T-cell (primary cell): ENCODE measurements at regions not wholly inside any gene's neighbourhood (a gene's known extent, or its start where the extent isn't known, plus 50 kb on each side); places are given as distances from the start of the nearest gene placed in this dataset.

Source experiments
- ATAC-seq, 4 experiments: fragments of 200-7000 bp in 3 of 4; fragments of 150-1000 bp in 1 of 4; cut with Tn5 transposase; replicated peaks in 1 of 4; 1 replicate in 3 of 4; 2 replicates in 1 of 4; pipeline ENCODE4 v1.10.0; 2021; ENCODE audit warnings: moderate library complexity in 3 of 4, mild to moderate bottlenecking in 2 of 4, moderate number of reproducible peaks in 1 of 4
- CTCF ChIA-PET, 2 donors: fragments of 300-600 bp; sonication (Branson Sonifier 250); formaldehyde crosslinking; loops; one replicate each; lab custom pipeline; 2022; ENCODE audit warnings: antibody characterized with exemption in 2 of 2; lab: Charles Lee
- POLR2A ChIA-PET, 2 donors: fragments of 300-600 bp; sonication (Branson Sonifier 250); formaldehyde crosslinking; loops; one replicate each; lab custom pipeline; 2022; ENCODE audit warnings: antibody characterized with exemption in 2 of 2; lab: Charles Lee
- DNase-seq, 35 experiments: peaks; one replicate each; pipeline versions ENCODE4 v3.0.0 to v3.0.0-alpha.2; 2013 to 2023
- H3K27ac ChIP-seq: one replicate; pipeline ENCODE4 v1.5.1; 2013; ENCODE audit warnings: low read length
- H3K27me3 ChIP-seq, 2 experiments: replicated peaks in 1 of 2; 1 replicate in 1 of 2; 2 replicates in 1 of 2; pipeline versions ENCODE4 v1.6.1 to v1.7.0; 2013; ENCODE audit warnings: low read length in 1 of 2, mixed read lengths in 1 of 2; ENCODE audit not compliant: control insufficient read depth in 2 of 2, insufficient read depth in 2 of 2; ENCODE audit errors: extremely low read depth in 1 of 2
- H3K36me3 ChIP-seq, 2 donors: 1 replicate in 1 of 2; 2 replicates in 1 of 2; pipeline versions ENCODE4 v1.6.1 to v1.7.0; 2013; ENCODE audit warnings: low read length in 1 of 2; ENCODE audit not compliant: control insufficient read depth in 2 of 2, insufficient read depth in 1 of 2; ENCODE audit errors: extremely low read depth in 1 of 2
- H3K4me1 ChIP-seq, 2 experiments: 1 replicate in 1 of 2; 2 replicates in 1 of 2; pipeline versions ENCODE4 v1.6.1 to v1.7.0; 2013; ENCODE audit warnings: low read length in 2 of 2, mixed read lengths in 1 of 2; ENCODE audit not compliant: insufficient read depth in 2 of 2, control insufficient read depth in 1 of 2; ENCODE audit errors: extremely low read depth in 1 of 2
- H3K4me3 ChIP-seq, 2 donors: 1 replicate in 1 of 2; 2 replicates in 1 of 2; pipeline versions ENCODE4 v1.5.1 to v1.7.0; 2013; ENCODE audit warnings: mild to moderate bottlenecking in 2 of 2, low read length in 1 of 2, moderate library complexity in 1 of 2; ENCODE audit not compliant: control insufficient read depth in 1 of 2; ENCODE audit errors: extremely low read depth in 1 of 2
- H3K9me3 ChIP-seq: 2 replicates; pipeline ENCODE4 v1.7.0; 2013
- H3K27ac Mint-ChIP-seq, 2 donors: one replicate each; pipeline ENCODE4 v1.8.0; 2020 to 2021; ENCODE audit warnings: mild to moderate bottlenecking in 2 of 2, mixed read lengths in 2 of 2
- H3K27me3 Mint-ChIP-seq, 2 donors: one replicate each; pipeline ENCODE4 v1.8.0; 2021 to 2022; ENCODE audit warnings: mixed read lengths in 2 of 2
- H3K36me3 Mint-ChIP-seq: one replicate; pipeline ENCODE4 v1.8.0; 2021; ENCODE audit warnings: mixed read lengths
- H3K4me1 Mint-ChIP-seq, 3 donors: one replicate each; pipeline ENCODE4 v1.8.0; 2020 to 2022; ENCODE audit warnings: mixed read lengths in 3 of 3, mild to moderate bottlenecking in 1 of 3
- H3K4me3 Mint-ChIP-seq, 3 donors: one replicate each; pipeline ENCODE4 v1.8.0; 2020 to 2022; ENCODE audit warnings: mild to moderate bottlenecking in 3 of 3, mixed read lengths in 3 of 3, moderate library complexity in 3 of 3
- H3K9me3 Mint-ChIP-seq, 3 donors: one replicate each; pipeline ENCODE4 v1.8.0; 2020 to 2022; ENCODE audit warnings: mixed read lengths in 3 of 3
- WGBS: methylation state at CpG from one replicate; pipeline ENCODE4 v1.1.5; 2013; ENCODE audit warnings: missing lambda C conversion rate; ENCODE audit not compliant: insufficient coverage; 5-methylcytosine and 5-hydroxymethylcytosine counted together

DNA sequence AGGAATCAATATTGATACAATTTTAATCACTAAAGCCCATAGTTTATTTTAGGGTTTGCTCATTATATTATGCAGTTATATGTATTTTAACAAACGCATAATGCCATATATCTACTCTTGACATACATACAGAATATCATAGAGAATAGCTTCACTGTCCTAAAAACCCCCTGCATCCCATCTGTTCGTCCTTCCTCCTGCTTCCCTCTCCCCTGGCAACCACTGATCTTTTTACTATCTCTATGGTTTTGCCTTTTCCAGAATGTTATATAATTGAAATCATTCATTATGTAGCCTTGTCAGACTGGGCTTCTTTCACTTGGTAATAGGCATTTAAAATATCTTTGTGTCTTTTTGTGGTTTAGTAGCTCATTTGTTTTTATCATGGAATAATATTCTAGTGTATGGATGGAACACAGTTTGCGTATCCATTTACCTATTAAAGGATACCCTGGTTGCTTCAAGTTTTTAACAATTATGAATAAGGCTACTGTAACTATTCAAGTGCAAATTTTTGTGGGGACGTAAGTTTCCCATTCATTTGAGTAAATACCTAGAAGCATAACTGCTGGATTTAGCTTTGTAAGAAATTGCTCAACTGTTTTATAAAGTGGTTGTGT, 801.6 kb upstream of the GCFC2 start:
- peaks cover 13 to 17% (median 13%) of the 10 kb centered on the region in 3 donors for H3K9me3 Mint-ChIP-seq
- H3K27ac Mint-ChIP-seq: no peak overlapping the region
- Histone ChIP-seq H3K27me3 (no peaks in the 10 kb centered on the region), H3K9me3 (no peaks in the 10 kb centered on the region), H3K36me3 (no peaks in the 10 kb centered on the region), H3K4me1 (no peaks in the 10 kb centered on the region), H3K4me3 (no peak overlapping the region), H3K27ac (no peak overlapping the region)
- no peaks in the 10 kb centered on the region for H3K4me1 Mint-ChIP-seq
- ATAC-seq (no peak), DNase-seq (no peak)
- H3K36me3 Mint-ChIP-seq: no peaks in the 10 kb centered on the region
- no CpG with 5 or more reads among the region's 4 CpGs for WGBS
- no peak overlapping the region for H3K4me3 Mint-ChIP-seq
- POLR2A ChIA-PET: no interaction called here
- H3K27me3 Mint-ChIP-seq: no peaks in the 10 kb centered on the region
- CTCF ChIA-PET: no interaction called here

- 94% methylated on average over 4 of the region's 6 CpGs for WGBS
- no peak for ATAC-seq
These were observed 795.8 kb upstream of the GCFC2 start for GRCh38 chr2:76506538-76506937.

DNA sequence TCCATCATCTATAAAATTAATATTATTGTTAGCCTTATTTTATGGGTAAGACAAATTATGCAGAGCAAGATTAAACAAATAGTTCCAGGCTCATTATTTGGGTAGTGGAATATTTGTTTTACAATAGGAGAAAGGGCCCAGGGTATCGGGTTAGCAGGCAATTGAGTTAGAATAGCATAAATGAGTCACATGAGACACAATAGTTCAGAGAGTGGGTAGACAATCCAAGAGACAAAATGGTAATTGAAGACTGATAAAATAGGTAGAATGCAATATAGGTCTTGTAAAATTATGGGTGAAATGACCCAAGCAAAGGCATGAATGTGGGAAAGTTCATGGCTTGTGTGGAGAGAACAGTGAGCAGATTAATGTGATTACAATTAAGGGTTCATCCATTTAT, 790.9 kb upstream of the GCFC2 start:
- DNase-seq (no peak), ATAC-seq (no peak)
- Histone ChIP-seq H3K27ac (no peak overlapping the region), H3K4me1 (no peaks in the 10 kb centered on the region), H3K36me3 (no peaks in the 10 kb centered on the region), H3K27me3 (no peaks in the 10 kb centered on the region), H3K9me3 (no peaks in the 10 kb centered on the region), H3K4me3 (no peak overlapping the region)
- WGBS: 100% methylated on average over 1 of the region's 1 CpG
- H3K27me3 Mint-ChIP-seq: no peaks in the 10 kb centered on the region
- H3K9me3 Mint-ChIP-seq: peaks cover 5 to 8% (median 8%) of the 10 kb centered on the region in 3 donors
- CTCF ChIA-PET: no interaction called here
- no peak overlapping the region for H3K4me3 Mint-ChIP-seq
- POLR2A ChIA-PET: no interaction called here
- H3K27ac Mint-ChIP-seq: no peak overlapping the region
- H3K4me1 Mint-ChIP-seq: no peaks in the 10 kb centered on the region
- H3K36me3 Mint-ChIP-seq: no peaks in the 10 kb centered on the region

More at GRCh38 chr2:76506538-76506937, 795.8 kb upstream of the GCFC2 start:
- Mint-ChIP-seq H3K4me3 (no peak overlapping the region), H3K9me3 (peaks cover 0 to 11% (median 9%) of the 10 kb centered on the region in 3 donors), H3K27ac (no peak overlapping the region), H3K4me1 (no peaks in the 10 kb centered on the region), H3K36me3 (no peaks in the 10 kb centered on the region), H3K27me3 (no peaks in the 10 kb centered on the region)
- Histone ChIP-seq H3K27ac (no peak overlapping the region), H3K9me3 (no peaks in the 10 kb centered on the region), H3K4me3 (no peak overlapping the region), H3K4me1 (no peaks in the 10 kb centered on the region), H3K36me3 (no peaks in the 10 kb centered on the region), H3K27me3 (no peaks in the 10 kb centered on the region)
- no peak for DNase-seq
- ChIA-PET CTCF (no interaction called here), POLR2A (no interaction called here)

DNA sequence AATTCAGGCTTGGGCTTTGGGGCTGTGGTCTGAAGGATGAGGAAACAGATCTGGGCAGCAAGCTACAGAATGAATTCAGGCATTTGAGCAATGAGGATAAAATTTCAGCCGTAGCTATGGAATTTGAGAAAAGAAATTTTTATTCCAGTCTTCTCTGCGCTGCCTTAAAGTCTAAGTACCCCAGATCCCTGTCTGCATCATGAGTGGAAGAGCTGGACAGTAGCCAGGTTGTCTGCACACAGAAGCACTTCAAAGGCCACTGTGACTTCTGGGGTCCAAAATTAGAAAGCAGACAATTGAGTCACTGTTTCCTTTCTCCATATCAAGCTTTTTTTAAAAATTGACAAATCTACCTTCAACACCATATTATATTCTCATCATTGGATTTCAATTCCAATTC, 787.6 kb upstream of the GCFC2 start:
- POLR2A ChIA-PET: no interaction called here
- Mint-ChIP-seq H3K4me3 (no peak overlapping the region), H3K27me3 (no peaks in the 10 kb centered on the region), H3K9me3 (peaks cover 5 to 12% (median 6%) of the 10 kb centered on the region in 3 donors), H3K27ac (no peak overlapping the region), H3K36me3 (no peaks in the 10 kb centered on the region), H3K4me1 (no peaks in the 10 kb centered on the region)
- Histone ChIP-seq H3K4me3 (no peak overlapping the region), H3K27ac (no peak overlapping the region), H3K27me3 (no peaks in the 10 kb centered on the region), H3K36me3 (no peaks in the 10 kb centered on the region), H3K9me3 (no peaks in the 10 kb centered on the region), H3K4me1 (no peaks in the 10 kb centered on the region)
- CTCF ChIA-PET: no interaction called here
- 78% methylated on average over 2 of the region's 2 CpGs for WGBS
- no peak for ATAC-seq
- no peak for DNase-seq

DNA sequence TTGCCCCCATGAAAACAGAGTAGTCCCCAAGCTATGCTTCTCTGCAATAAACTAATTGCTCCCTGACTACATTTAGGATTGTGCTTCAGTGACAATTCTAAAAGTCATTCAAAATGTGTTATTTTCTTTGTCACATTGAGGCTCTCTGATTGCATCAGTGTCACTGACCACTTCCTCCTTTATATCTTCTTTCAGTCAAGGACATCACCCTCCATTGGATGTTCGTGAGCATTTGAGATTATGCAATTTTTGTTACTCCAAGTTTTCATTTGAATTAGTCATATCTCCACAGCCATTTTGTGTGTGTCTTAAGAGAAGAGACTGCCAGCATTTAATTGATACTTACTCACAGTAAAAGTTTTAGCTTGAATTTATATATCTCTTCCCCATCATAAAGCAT, 780.8 kb upstream of the GCFC2 start:
- no peaks in the 10 kb centered on the region for H3K9me3 ChIP-seq
- H3K27me3 ChIP-seq: no peaks in the 10 kb centered on the region
- no peak overlapping the region for H3K4me3 Mint-ChIP-seq
- ATAC-seq (no peak), DNase-seq (no peak)
- H3K4me1 ChIP-seq: no peaks in the 10 kb centered on the region
- H3K27me3 Mint-ChIP-seq: no peaks in the 10 kb centered on the region
- H3K36me3 ChIP-seq: no peaks in the 10 kb centered on the region
- ChIA-PET POLR2A (no interaction called here), CTCF (no interaction called here)
- no CpG with 5 or more reads among the region's 1 CpG for WGBS
- no peaks in the 10 kb centered on the region for H3K36me3 Mint-ChIP-seq
- no peak overlapping the region for H3K27ac Mint-ChIP-seq
- H3K9me3 Mint-ChIP-seq: peaks cover 3 to 17% (median 7%) of the 10 kb centered on the region in 3 donors
- H3K4me3 ChIP-seq: no peak overlapping the region
- H3K4me1 Mint-ChIP-seq: no peaks in the 10 kb centered on the region
- no peak overlapping the region for H3K27ac ChIP-seq

- no peak overlapping the region for H3K27ac ChIP-seq
- POLR2A ChIA-PET: no interaction called here
- no peaks in the 10 kb centered on the region for H3K36me3 ChIP-seq
- 100% methylated on average over 3 of the region's 5 CpGs for WGBS
- H3K9me3 Mint-ChIP-seq: peaks cover 6 to 16% (median 13%) of the 10 kb centered on the region in 3 donors
- H3K4me3 Mint-ChIP-seq: no peak overlapping the region
- H3K4me1 ChIP-seq: no peaks in the 10 kb centered on the region
- CTCF ChIA-PET: no interaction called here
- H3K36me3 Mint-ChIP-seq: no peaks in the 10 kb centered on the region
- no peak for DNase-seq
- ATAC-seq: no peak
- H3K9me3 ChIP-seq: no peaks in the 10 kb centered on the region
- H3K27ac Mint-ChIP-seq: no peak overlapping the region
- H3K4me3 ChIP-seq: no peak overlapping the region
- H3K27me3 ChIP-seq: no peaks in the 10 kb centered on the region
- H3K27me3 Mint-ChIP-seq: no peaks in the 10 kb centered on the region
- H3K4me1 Mint-ChIP-seq: no peaks in the 10 kb centered on the region
These were observed 767.7 kb upstream of the GCFC2 start for GRCh38 chr2:76478266-76479035.
